Neutrophil (primary cell): ENCODE measurements at regions not wholly inside any gene's neighbourhood (a gene's known extent, or its start where the extent isn't known, plus 50 kb on each side); places are given as distances from the start of the nearest gene placed in this dataset.

Source experiments
- H3K27ac ChIP-seq: fragments of 200-600 bp; sonication (generic); 2 replicates; pipeline ENCODE4 v1.5.1; 2016; ENCODE audit warnings: mild to moderate bottlenecking, moderate library complexity
- H3K27me3 ChIP-seq: fragments of 200-600 bp; sonication (generic); 2 replicates; pipeline ENCODE4 v1.6.0; 2016; ENCODE audit warnings: mild to moderate bottlenecking
- H3K36me3 ChIP-seq: fragments of 200-600 bp; sonication (generic); 2 replicates; pipeline ENCODE4 v1.5.1; 2017
- H3K4me1 ChIP-seq, 2 experiments: fragments of 200-600 bp in 1 of 2; sonication (generic) in 1 of 2; 1 replicate in 1 of 2; 2 replicates in 1 of 2; pipeline versions ENCODE4 v1.5.1 to v1.6.1; 2013 to 2016; ENCODE audit warnings: low read depth in 1 of 2, low read length in 1 of 2, mild to moderate bottlenecking in 1 of 2, moderate library complexity in 1 of 2; ENCODE audit not compliant: control insufficient read depth in 1 of 2, insufficient read depth in 1 of 2
- H3K4me3 ChIP-seq, 2 experiments: fragments of 200-600 bp in 1 of 2; sonication (generic) in 1 of 2; 1 replicate in 1 of 2; 2 replicates in 1 of 2; pipeline ENCODE4 v1.5.1; 2013 to 2016; ENCODE audit warnings: low read depth in 1 of 2, low read length in 1 of 2, mild to moderate bottlenecking in 1 of 2, moderate library complexity in 1 of 2
- H3K9me3 ChIP-seq: fragments of 200-600 bp; sonication (generic); 2 replicates; pipeline ENCODE4 v1.5.1; 2016
- CTCF ChIP-seq: fragments of 200-600 bp; sonication (generic); IDR thresholded peaks from 2 replicates; pipeline ENCODE4 v1.5.1; 2016; ENCODE audit warnings: antibody characterized with exemption

GRCh38 chr2:35891936-35892335 lies 463.6 kb upstream of the CRIM1 start:
- Histone ChIP-seq H3K27me3 (no peaks in the 10 kb centered on the region), H3K4me1 (no peaks in the 10 kb centered on the region), H3K9me3 (no peaks in the 10 kb centered on the region), H3K4me3 (no peak overlapping the region), H3K27ac (no peak overlapping the region), H3K36me3 (no peaks in the 10 kb centered on the region)
- no peak for TF ChIP-seq CTCF

- no peak for TF ChIP-seq CTCF
- no peaks in the 10 kb centered on the region for H3K4me1 ChIP-seq
- H3K4me3 ChIP-seq: no peak overlapping the region
Observed at GRCh38 chr2:35891528-35891927, 464.1 kb upstream of the CRIM1 start.

GRCh38 chr2:35887146-35887545 lies 468.4 kb upstream of the CRIM1 start:
- Histone ChIP-seq H3K9me3 (no peaks in the 10 kb centered on the region), H3K27ac (no peak overlapping the region), H3K27me3 (no peaks in the 10 kb centered on the region), H3K36me3 (no peaks in the 10 kb centered on the region), H3K4me3 (no peak overlapping the region), H3K4me1 (no peaks in the 10 kb centered on the region)
- TF ChIP-seq CTCF: no peak

More at GRCh38 chr2:35891528-35891927, 464.1 kb upstream of the CRIM1 start:
- Histone ChIP-seq H3K9me3 (no peaks in the 10 kb centered on the region), H3K27me3 (no peaks in the 10 kb centered on the region), H3K36me3 (no peaks in the 10 kb centered on the region), H3K27ac (no peak overlapping the region)

- Histone ChIP-seq H3K4me1 (no peaks in the 10 kb centered on the region), H3K9me3 (no peaks in the 10 kb centered on the region), H3K27ac (no peak overlapping the region), H3K27me3 (no peaks in the 10 kb centered on the region), H3K4me3 (no peak overlapping the region), H3K36me3 (no peaks in the 10 kb centered on the region)
- no peak for TF ChIP-seq CTCF
Observed at GRCh38 chr2:35873921-35874320, 481.7 kb upstream of the CRIM1 start.

GRCh38 chr2:35871672-35872071 lies 483.9 kb upstream of the CRIM1 start:
- Histone ChIP-seq H3K27me3 (no peaks in the 10 kb centered on the region), H3K27ac (no peak overlapping the region), H3K4me1 (no peaks in the 10 kb centered on the region), H3K4me3 (no peak overlapping the region), H3K36me3 (no peaks in the 10 kb centered on the region), H3K9me3 (no peaks in the 10 kb centered on the region)
- no peak for TF ChIP-seq CTCF

GRCh38 chr2:35870713-35871112 lies 484.9 kb upstream of the CRIM1 start:
- H3K4me3 ChIP-seq: no peak overlapping the region
- no peak for TF ChIP-seq CTCF
- no peaks in the 10 kb centered on the region for H3K27me3 ChIP-seq

More at GRCh38 chr2:35870713-35871112, 484.9 kb upstream of the CRIM1 start:
- Histone ChIP-seq H3K27ac (no peak overlapping the region), H3K4me1 (no peaks in the 10 kb centered on the region), H3K9me3 (no peaks in the 10 kb centered on the region), H3K36me3 (no peaks in the 10 kb centered on the region)
